ENCODE measurements at regions not wholly inside any gene's neighbourhood (a gene's known extent, or its start where the extent isn't known, plus 50 kb on each side); places are given as distances from the start of the nearest gene placed in this dataset.

- TF ChIP-seq CTCF (IDR thresholded peaks at IDR 0.05; ENCODE audit: insufficient read depth, low read length) (no peak), POLR2AphosphoS5 (IDR thresholded peaks at IDR 0.05; ENCODE audit: low read depth) (no peak), GABPA (IDR thresholded peaks at IDR 0.05; ENCODE audit: low read depth) (no peak), REST (IDR thresholded peaks at IDR 0.05; ENCODE audit: insufficient replicate concordance, low read depth) (no peak), SPI1 (IDR thresholded peaks at IDR 0.05; ENCODE audit: borderline replicate concordance, low read depth) (no peak)
These were observed 69.3 kb downstream of the FOXD2 start for GRCh38 chr1:47507144-47507543.
